Adipocyte (in vitro differentiated cells): ENCODE measurements at regions not wholly inside any gene's neighbourhood (a gene's known extent, or its start where the extent isn't known, plus 50 kb on each side); places are given as distances from the start of the nearest gene placed in this dataset.
A peak's percentile ranks its signal among the peaks of the same experiment; 100 is the strongest.

Experiments used
- DNase-seq: peaks from one replicate; pipeline ENCODE4 v3.0.0-alpha.2; 2015; ENCODE audit warnings: low read depth
- H3K27me3 ChIP-seq: replicated peaks from 2 replicates; pipeline ENCODE4 v1.7.0; 2013; ENCODE audit warnings: mild to moderate bottlenecking, low read length, moderate library complexity; ENCODE audit not compliant: control insufficient read depth, insufficient read depth
- H3K36me3 ChIP-seq: 2 replicates; pipeline ENCODE4 v1.7.0; 2013; ENCODE audit warnings: low read length, mild to moderate bottlenecking, moderate library complexity; ENCODE audit not compliant: control insufficient read depth, insufficient read depth, severe bottlenecking
- H3K4me1 ChIP-seq: 2 replicates; pipeline ENCODE4 v1.7.0; 2013; ENCODE audit warnings: mild to moderate bottlenecking, low read length, moderate library complexity; ENCODE audit not compliant: control insufficient read depth, insufficient read depth
- H3K4me3 ChIP-seq: 2 replicates; pipeline ENCODE4 v1.7.0; 2013; ENCODE audit warnings: mild to moderate bottlenecking, low read length, moderate library complexity
- H3K9ac ChIP-seq: 2 replicates; pipeline ENCODE4 v1.7.0; 2013; ENCODE audit warnings: mild to moderate bottlenecking, low read length, moderate library complexity
- H3K9me3 ChIP-seq: 2 replicates; pipeline ENCODE4 v1.7.0; 2013; ENCODE audit warnings: mild to moderate bottlenecking, low read length, moderate library complexity; ENCODE audit not compliant: control insufficient read depth

- no peaks in the 10 kb centered on the region for H3K36me3 ChIP-seq
- H3K27me3 ChIP-seq = no peaks in the 10 kb centered on the region
- H3K4me1 ChIP-seq = peaks cover 29% of the 10 kb centered on the region
- DNase-seq = peak; percentile 65
- H3K9ac ChIP-seq = peak overlapping the region; percentile 39
- no peaks in the 10 kb centered on the region for H3K9me3 ChIP-seq
- peak overlapping the region; percentile 13 for H3K4me3 ChIP-seq
These were observed 176.7 kb upstream of the FAT1 start for GRCh38 chr4:186900232-186900900.

- peak overlapping the region; percentile 13 for H3K4me3 ChIP-seq
- no peak for DNase-seq
- H3K36me3 ChIP-seq = no peaks in the 10 kb centered on the region
- no peaks in the 10 kb centered on the region for H3K9me3 ChIP-seq
- H3K27me3 ChIP-seq = no peaks in the 10 kb centered on the region
- H3K9ac ChIP-seq = peak overlapping the region; percentile 39
- H3K4me1 ChIP-seq = peaks cover 29% of the 10 kb centered on the region
These were observed 177.3 kb upstream of the FAT1 start for GRCh38 chr4:186900984-186901383.

GRCh38 chr4:186901850-186902249 lies 178.2 kb upstream of the FAT1 start:
- H3K4me1 ChIP-seq = peaks cover 29% of the 10 kb centered on the region
- no peak overlapping the region for H3K9ac ChIP-seq
- no peaks in the 10 kb centered on the region for H3K36me3 ChIP-seq
- no peaks in the 10 kb centered on the region for H3K27me3 ChIP-seq
- no peaks in the 10 kb centered on the region for H3K9me3 ChIP-seq
- no peak overlapping the region for H3K4me3 ChIP-seq
- DNase-seq = no peak

GRCh38 chr4:186902361-186902760 lies 178.7 kb upstream of the FAT1 start:
- H3K27me3 ChIP-seq = no peaks in the 10 kb centered on the region
- H3K4me1 ChIP-seq = peaks cover 29% of the 10 kb centered on the region
- H3K9ac ChIP-seq = no peak overlapping the region
- H3K9me3 ChIP-seq = no peaks in the 10 kb centered on the region
- no peak for DNase-seq
- no peak overlapping the region for H3K4me3 ChIP-seq
- no peaks in the 10 kb centered on the region for H3K36me3 ChIP-seq

- Histone ChIP-seq H3K27me3 (no peaks in the 10 kb centered on the region), H3K4me1 (peaks cover 29% of the 10 kb centered on the region), H3K4me3 (peak overlapping the region; percentile 63), H3K9me3 (no peaks in the 10 kb centered on the region), H3K36me3 (no peaks in the 10 kb centered on the region), H3K9ac (peak overlapping the region; percentile 66)
- peak; percentile 85 for DNase-seq
These were observed 180.4 kb upstream of the FAT1 start for GRCh38 chr4:186904101-186904500.

- Histone ChIP-seq H3K4me3 (no peak overlapping the region), H3K36me3 (no peaks in the 10 kb centered on the region), H3K9me3 (no peaks in the 10 kb centered on the region), H3K4me1 (peaks cover 17% of the 10 kb centered on the region), H3K27me3 (no peaks in the 10 kb centered on the region), H3K9ac (no peak overlapping the region)
- no peak for DNase-seq
These were observed 183.1 kb upstream of the FAT1 start for GRCh38 chr4:186906722-186907121.

- Histone ChIP-seq H3K4me3 (no peak overlapping the region), H3K9ac (no peak overlapping the region), H3K36me3 (no peaks in the 10 kb centered on the region), H3K27me3 (no peaks in the 10 kb centered on the region), H3K4me1 (no peaks in the 10 kb centered on the region), H3K9me3 (no peaks in the 10 kb centered on the region)
- no peak for DNase-seq
These were observed 186.7 kb upstream of the FAT1 start for GRCh38 chr4:186910385-186910784.

GRCh38 chr4:186912606-186913005 lies 188.9 kb upstream of the FAT1 start:
- Histone ChIP-seq H3K27me3 (no peaks in the 10 kb centered on the region), H3K9me3 (no peaks in the 10 kb centered on the region), H3K9ac (no peak overlapping the region), H3K36me3 (no peaks in the 10 kb centered on the region), H3K4me3 (no peak overlapping the region), H3K4me1 (no peaks in the 10 kb centered on the region)
- DNase-seq = no peak

GRCh38 chr4:186915816-186916215 lies 192.2 kb upstream of the FAT1 start:
- Histone ChIP-seq H3K36me3 (no peaks in the 10 kb centered on the region), H3K4me1 (peaks cover 10% of the 10 kb centered on the region), H3K27me3 (no peaks in the 10 kb centered on the region), H3K4me3 (no peak overlapping the region), H3K9me3 (no peaks in the 10 kb centered on the region), H3K9ac (no peak overlapping the region)
- no peak for DNase-seq

- DNase-seq = no peak
- H3K9me3 ChIP-seq = peaks cover 6% of the 10 kb centered on the region
- H3K36me3 ChIP-seq = no peaks in the 10 kb centered on the region
- no peak overlapping the region for H3K9ac ChIP-seq
- no peak overlapping the region for H3K4me3 ChIP-seq
- H3K4me1 ChIP-seq = peaks cover 14% of the 10 kb centered on the region
- no peaks in the 10 kb centered on the region for H3K27me3 ChIP-seq
These were observed 193.5 kb upstream of the FAT1 start for GRCh38 chr4:186917136-186917535.

- no peaks in the 10 kb centered on the region for H3K27me3 ChIP-seq
- no peak for DNase-seq
- H3K4me1 ChIP-seq = peaks cover 14% of the 10 kb centered on the region
- H3K4me3 ChIP-seq = no peak overlapping the region
- no peak overlapping the region for H3K9ac ChIP-seq
- no peaks in the 10 kb centered on the region for H3K36me3 ChIP-seq
- H3K9me3 ChIP-seq = peaks cover 6% of the 10 kb centered on the region
These were observed 194.8 kb upstream of the FAT1 start for GRCh38 chr4:186918466-186918865.

GRCh38 chr4:186919340-186919739 lies 195.7 kb upstream of the FAT1 start:
- Histone ChIP-seq H3K27me3 (no peaks in the 10 kb centered on the region), H3K4me3 (no peak overlapping the region), H3K4me1 (peaks cover 17% of the 10 kb centered on the region), H3K36me3 (no peaks in the 10 kb centered on the region), H3K9ac (no peak overlapping the region), H3K9me3 (peaks cover 6% of the 10 kb centered on the region)
- no peak for DNase-seq
